Breast epithelium (tissue), 4 donors: ENCODE measurements at regions not wholly inside any gene's neighbourhood (a gene's known extent, or its start where the extent isn't known, plus 50 kb on each side); places are given as distances from the start of the nearest gene placed in this dataset.
"Not testable (repeated sequence)": the region's sequence is repeated elsewhere in the genome, so short reads cannot be mapped to it uniquely, and the experiment has no call there.

ENCODE experiments used
- DNase-seq, 2 donors: peaks; one replicate each; pipeline ENCODE4 v3.0.0-alpha.2; 2019; ENCODE audit warnings: low spot score in 2 of 2
- H3K27ac ChIP-seq, 2 donors: fragments of 200-600 bp; sonication (generic) in 1 of 2; one replicate each; pipeline ENCODE4 v1.5.1; 2016 to 2019; ENCODE audit warnings: mild to moderate bottlenecking in 1 of 2
- H3K27me3 ChIP-seq, 2 donors: fragments of 200-600 bp; sonication (generic) in 1 of 2; one replicate each; pipeline versions ENCODE4 v1.5.1 to v1.6.0; 2017 to 2019; ENCODE audit warnings: control low read depth in 1 of 2, mild to moderate bottlenecking in 1 of 2
- H3K36me3 ChIP-seq: fragments of 200-600 bp; one replicate; pipeline ENCODE4 v1.5.1; 2019
- H3K4me1 ChIP-seq, 2 donors: fragments of 200-600 bp; sonication (generic); one replicate each; pipeline ENCODE4 v1.5.1; 2016 to 2019; ENCODE audit warnings: control low read depth in 1 of 2
- H3K4me3 ChIP-seq, 3 donors: fragments of 200-600 bp; sonication (generic); 1 replicate in 2 of 3; 2 replicates in 1 of 3; pipeline ENCODE4 v1.5.1; 2016 to 2019; ENCODE audit warnings: mild to moderate bottlenecking in 3 of 3, moderate library complexity in 2 of 3
- H3K9me3 ChIP-seq, 2 donors: fragments of 200-600 bp; sonication (generic) in 1 of 2; one replicate each; pipeline ENCODE4 v1.5.1; 2016 to 2019; ENCODE audit warnings: control low read depth in 1 of 2
- CTCF ChIP-seq, 3 donors: fragments of 450-650 bp; IDR thresholded peaks; one replicate each; pipeline ENCODE4 v1.5.1; 2016 to 2017; ENCODE audit warnings: antibody characterized with exemption in 3 of 3, mild to moderate bottlenecking in 3 of 3, moderate library complexity in 3 of 3
- POLR2A ChIP-seq: fragments of 450-650 bp; IDR thresholded peaks from one replicate; pipeline ENCODE4 v1.6.1; 2016; ENCODE audit warnings: antibody characterized with exemption, mild to moderate bottlenecking, moderate library complexity
- POLR2AphosphoS5 ChIP-seq, 3 donors: sonication (generic); formaldehyde crosslinking; IDR thresholded peaks; one replicate each; pipeline ENCODE4 v1.6.1; 2017; ENCODE audit warnings: antibody characterized with exemption in 3 of 3
- intact Hi-C: fragments of 100-400 bp; cut with DNase I; formaldehyde crosslinking; loops from one replicate; pipeline ENCODE4 v1.15.1; 2023; ENCODE audit warnings: low total_unique reads

- Histone ChIP-seq H3K27me3 (no peaks in the 10 kb centered on the region), H3K27ac (no peak overlapping the region), H3K4me1 (no peaks in the 10 kb centered on the region), H3K4me3 (no peak overlapping the region), H3K9me3 (peaks cover 0 to 2% of the 10 kb centered on the region in 2 donors), H3K36me3 (no peaks in the 10 kb centered on the region)
- no peak for DNase-seq
- no peak for TF ChIP-seq POLR2A
- no peak for TF ChIP-seq POLR2AphosphoS5 (IDR thresholded peaks at IDR 0.05)
- no peak for TF ChIP-seq CTCF (IDR thresholded peaks at IDR 0.05)
- intact Hi-C loops: no loop called here
Observed at GRCh38 chr14:47929334-47929733, 253.9 kb upstream of the MDGA2 start.

GRCh38 chr14:47921133-47921532 is 245.7 kb upstream of the MDGA2 start:
- H3K4me1 ChIP-seq: no peaks in the 10 kb centered on the region
- intact Hi-C loops: no loop called here
- peaks cover 0 to 6% of the 10 kb centered on the region in 2 donors for H3K9me3 ChIP-seq

GRCh38 chr14:47919997-47920396 is 244.6 kb upstream of the MDGA2 start:
- DNase-seq: no peak
- peaks cover 0 to 6% of the 10 kb centered on the region in 2 donors for H3K9me3 ChIP-seq
- H3K36me3 ChIP-seq: no peaks in the 10 kb centered on the region
- no peaks in the 10 kb centered on the region for H3K27me3 ChIP-seq
- intact Hi-C loops: no loop called here
- no peak overlapping the region for H3K27ac ChIP-seq
- TF ChIP-seq POLR2A (no peak), POLR2AphosphoS5 (IDR thresholded peaks at IDR 0.05) (no peak), CTCF (IDR thresholded peaks at IDR 0.05) (no peak)
- no peak overlapping the region for H3K4me3 ChIP-seq
- no peaks in the 10 kb centered on the region for H3K4me1 ChIP-seq

More at GRCh38 chr14:47921133-47921532, 245.7 kb upstream of the MDGA2 start:
- no peaks in the 10 kb centered on the region for H3K36me3 ChIP-seq
- no peaks in the 10 kb centered on the region for H3K27me3 ChIP-seq
- no peak overlapping the region for H3K27ac ChIP-seq
- no peak for TF ChIP-seq POLR2A
- TF ChIP-seq POLR2AphosphoS5 (IDR thresholded peaks at IDR 0.05): no peak
- no peak for TF ChIP-seq CTCF (IDR thresholded peaks at IDR 0.05)
- DNase-seq: no peak
- H3K4me3 ChIP-seq: no peak overlapping the region

GRCh38 chr14:47919334-47919846 is 244.0 kb upstream of the MDGA2 start:
- intact Hi-C loops: no loop called here
- H3K36me3 ChIP-seq: no peaks in the 10 kb centered on the region
- H3K27me3 ChIP-seq: no peaks in the 10 kb centered on the region
- no peak overlapping the region for H3K4me3 ChIP-seq
- no peak overlapping the region for H3K27ac ChIP-seq
- peaks cover 0 to 5% of the 10 kb centered on the region in 2 donors for H3K9me3 ChIP-seq
- no peaks in the 10 kb centered on the region for H3K4me1 ChIP-seq
- no peak for DNase-seq
- TF ChIP-seq CTCF (IDR thresholded peaks at IDR 0.05) (no peak), POLR2A (no peak), POLR2AphosphoS5 (IDR thresholded peaks at IDR 0.05) (no peak)

- DNase-seq: no peak
- no peaks in the 10 kb centered on the region for H3K4me1 ChIP-seq
- no peaks in the 10 kb centered on the region for H3K9me3 ChIP-seq
- H3K4me3 ChIP-seq: no peak overlapping the region
- TF ChIP-seq CTCF (IDR thresholded peaks at IDR 0.05) (peak in 2 of 3 donors; percentile 28 to 42), POLR2A (no peak)
- no peaks in the 10 kb centered on the region for H3K27me3 ChIP-seq
- intact Hi-C loops: no loop called here
- no peak overlapping the region for H3K27ac ChIP-seq
- H3K36me3 ChIP-seq: no peaks in the 10 kb centered on the region
Observed at GRCh38 chr14:47917344-47917954, 242.0 kb upstream of the MDGA2 start.

GRCh38 chr14:47901141-47901540 is 225.7 kb upstream of the MDGA2 start:
- H3K27me3 ChIP-seq, H3K4me1 ChIP-seq, H3K9me3 ChIP-seq, DNase-seq, H3K4me3 ChIP-seq, H3K36me3 ChIP-seq, H3K27ac ChIP-seq, intact Hi-C loops: not testable (repeated sequence)
